Left cardiac atrium (tissue), 4 donors: ENCODE measurements at regions not wholly inside any gene's neighbourhood (a gene's known extent, or its start where the extent isn't known, plus 50 kb on each side); places are given as distances from the start of the nearest gene placed in this dataset.
A peak's percentile ranks its signal among the peaks of the same experiment; 100 is the strongest.

Source experiments
- ATAC-seq, 2 donors: fragments of 200-7000 bp; cut with Tn5 transposase; one replicate each; pipeline ENCODE4 v1.9.1; 2020; ENCODE audit warnings: mild to moderate bottlenecking in 2 of 2, moderate library complexity in 2 of 2
- DNase-seq: peaks from one replicate; pipeline ENCODE4 v3.0.0-alpha.2; 2020
- intact Hi-C, 2 donors: fragments of 100-400 bp; cut with DNase I; formaldehyde crosslinking; loops; one replicate each; pipeline versions ENCODE4 v1.14.1 to v1.15.1; 2022 to 2023
- donor health status: DM: no; HTN: yes; CAD: no.
- donor health status: DM: no; HTN: yes; CAD: no; lungs with severe emphysema.
- donor health status: DM: yes; HTN: yes; CAD: no.
- donor health status: Dilated cardiomyopathy.

GRCh38 chr10:71144824-71145223 is 67.5 kb upstream of the UNC5B start:
- DNase-seq (no peak), ATAC-seq (no peak)
- intact Hi-C loops: no loop called here

GRCh38 chr10:71145352-71145945 is 66.9 kb upstream of the UNC5B start:
- intact Hi-C loops: no loop called here
- ATAC-seq (no peak), DNase-seq (no peak)

GRCh38 chr10:71150796-71151195 is 61.6 kb upstream of the UNC5B start:
- intact Hi-C loops: no loop called here
- ATAC-seq (no peak), DNase-seq (no peak)

- ATAC-seq: peak in 1 of 2 donors; percentile 72
- DNase-seq: no peak
- intact Hi-C loops: no loop called here
Measured at GRCh38 chr10:71152043-71152442, 60.3 kb upstream of the UNC5B start.

GRCh38 chr10:71156436-71156835 is 55.9 kb upstream of the UNC5B start:
- ATAC-seq (no peak), DNase-seq (no peak)
- intact Hi-C loops: no loop called here

GRCh38 chr10:71157435-71157834 is 54.9 kb upstream of the UNC5B start:
- intact Hi-C loops: no loop called here
- ATAC-seq (no peak), DNase-seq (no peak)

- ATAC-seq (no peak), DNase-seq (no peak)
- intact Hi-C loops: no loop called here
Measured at GRCh38 chr10:71158251-71158650, 54.1 kb upstream of the UNC5B start.

GRCh38 chr10:71158902-71159301 is 53.5 kb upstream of the UNC5B start:
- intact Hi-C loops: no loop called here
- no peak for DNase-seq
- ATAC-seq: no peak

GRCh38 chr10:71159892-71160291 is 52.5 kb upstream of the UNC5B start:
- DNase-seq (no peak), ATAC-seq (no peak)
- intact Hi-C loops: no loop called here

GRCh38 chr10:71161425-71161824 is 50.9 kb upstream of the UNC5B start:
- DNase-seq (no peak), ATAC-seq (no peak)
- intact Hi-C loops: no loop called here
